ENCODE measurements at regions not wholly inside any gene's neighbourhood (a gene's known extent, or its start where the extent isn't known, plus 50 kb on each side); places are given as distances from the start of the nearest gene placed in this dataset.

- TF ChIP-seq CTCF (IDR thresholded peaks at IDR 0.05) = no peak
- no peak for TF ChIP-seq POLR2A (IDR thresholded peaks at IDR 0.05)
- no peak for TF ChIP-seq EP300 (IDR thresholded peaks at IDR 0.05)
Observed at GRCh38 chr17:34059423-34060220, 195.5 kb upstream of the CCL2 start.
